Osteocyte (in vitro differentiated cells): ENCODE measurements at regions not wholly inside any gene's neighbourhood (a gene's known extent, or its start where the extent isn't known, plus 50 kb on each side); places are given as distances from the start of the nearest gene placed in this dataset.

Experiments
- DNase-seq: peaks from one replicate; pipeline ENCODE4 v3.0.0; 2021; ENCODE audit warnings: mixed read lengths; ENCODE audit not compliant: unreplicated experiment; ENCODE audit errors: extremely low spot score
- H3K27ac Mint-ChIP-seq: one replicate; pipeline ENCODE4 v1.8.0; 2021; ENCODE audit warnings: mild to moderate bottlenecking, mixed read lengths; ENCODE audit not compliant: unreplicated experiment
- H3K27me3 Mint-ChIP-seq: one replicate; pipeline ENCODE4 v1.8.0; 2021; ENCODE audit warnings: mixed read lengths; ENCODE audit not compliant: unreplicated experiment
- H3K36me3 Mint-ChIP-seq: one replicate; pipeline ENCODE4 v1.8.0; 2021; ENCODE audit warnings: mixed read lengths; ENCODE audit not compliant: unreplicated experiment
- H3K4me1 Mint-ChIP-seq: one replicate; pipeline ENCODE4 v1.8.0; 2021; ENCODE audit warnings: mixed read lengths; ENCODE audit not compliant: unreplicated experiment
- H3K4me3 Mint-ChIP-seq: one replicate; pipeline ENCODE4 v1.8.0; 2021; ENCODE audit warnings: mild to moderate bottlenecking, moderate library complexity, mixed read lengths; ENCODE audit not compliant: unreplicated experiment
- H3K9me3 Mint-ChIP-seq: one replicate; pipeline ENCODE4 v1.8.0; 2021; ENCODE audit warnings: mixed read lengths; ENCODE audit not compliant: unreplicated experiment
- TF ChIP-seq, protein P1 (sequence below): fragments of 200-600 bp; sonication (generic); IDR thresholded peaks from 2 replicates; pipeline ENCODE4 v1.5.0; 2021; ENCODE audit warnings: antibody characterized with exemption, mild to moderate bottlenecking, moderate library complexity

DNA sequence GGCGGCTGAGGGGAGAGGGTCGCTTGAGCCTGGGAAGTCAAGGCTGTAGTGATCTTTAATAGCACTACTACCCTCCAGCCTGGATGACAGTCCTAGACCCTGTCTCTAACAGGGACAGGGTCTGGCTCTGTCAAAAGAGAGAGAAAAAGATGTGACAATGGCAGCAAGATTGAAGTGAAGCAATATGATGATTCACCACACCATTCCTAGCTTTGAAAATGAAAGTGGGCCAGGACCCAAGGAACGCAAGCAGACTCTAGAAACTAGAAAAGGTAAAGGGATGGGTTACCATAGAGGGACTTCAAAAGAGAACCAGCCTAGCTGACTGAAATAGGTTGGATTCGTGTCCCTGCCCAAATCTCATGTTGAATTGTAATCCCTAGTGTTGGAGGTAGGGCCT lies 426.9 kb downstream of the HTR1B start:
- DNase-seq, result no peak

DNA sequence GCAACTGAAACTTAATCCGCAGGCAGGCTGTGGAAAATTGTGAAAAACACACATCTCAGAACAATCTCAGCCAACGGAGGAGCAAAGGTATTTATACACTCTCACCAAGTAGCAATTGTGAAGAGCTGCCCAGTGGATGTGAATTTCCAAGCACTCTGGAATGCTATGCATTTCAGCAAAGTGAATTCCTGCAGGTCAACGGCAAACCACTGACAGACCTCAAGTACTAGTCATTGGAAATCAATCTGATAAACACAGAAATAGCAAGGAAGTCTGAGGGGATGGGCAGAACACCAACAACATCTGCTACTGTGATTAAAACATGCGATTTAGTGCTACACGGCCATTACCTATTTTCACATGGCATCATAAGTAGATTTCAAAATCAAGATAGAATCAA lies 429.1 kb downstream of the HTR1B start:
- H3K27me3 Mint-ChIP-seq, result no peaks in the 10 kb centered on the region
- H3K27ac Mint-ChIP-seq, result peak overlapping the region; percentile 68
- peaks cover 9% of the 10 kb centered on the region for H3K36me3 Mint-ChIP-seq
- peaks cover 7% of the 10 kb centered on the region for H3K9me3 Mint-ChIP-seq
- no peak for DNase-seq
- peaks cover 33% of the 10 kb centered on the region for H3K4me1 Mint-ChIP-seq
- peak overlapping the region; percentile 31 for H3K4me3 Mint-ChIP-seq
- TF ChIP-seq, protein P1, sequence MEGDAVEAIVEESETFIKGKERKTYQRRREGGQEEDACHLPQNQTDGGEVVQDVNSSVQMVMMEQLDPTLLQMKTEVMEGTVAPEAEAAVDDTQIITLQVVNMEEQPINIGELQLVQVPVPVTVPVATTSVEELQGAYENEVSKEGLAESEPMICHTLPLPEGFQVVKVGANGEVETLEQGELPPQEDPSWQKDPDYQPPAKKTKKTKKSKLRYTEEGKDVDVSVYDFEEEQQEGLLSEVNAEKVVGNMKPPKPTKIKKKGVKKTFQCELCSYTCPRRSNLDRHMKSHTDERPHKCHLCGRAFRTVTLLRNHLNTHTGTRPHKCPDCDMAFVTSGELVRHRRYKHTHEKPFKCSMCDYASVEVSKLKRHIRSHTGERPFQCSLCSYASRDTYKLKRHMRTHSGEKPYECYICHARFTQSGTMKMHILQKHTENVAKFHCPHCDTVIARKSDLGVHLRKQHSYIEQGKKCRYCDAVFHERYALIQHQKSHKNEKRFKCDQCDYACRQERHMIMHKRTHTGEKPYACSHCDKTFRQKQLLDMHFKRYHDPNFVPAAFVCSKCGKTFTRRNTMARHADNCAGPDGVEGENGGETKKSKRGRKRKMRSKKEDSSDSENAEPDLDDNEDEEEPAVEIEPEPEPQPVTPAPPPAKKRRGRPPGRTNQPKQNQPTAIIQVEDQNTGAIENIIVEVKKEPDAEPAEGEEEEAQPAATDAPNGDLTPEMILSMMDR, result no peak

More for the DNA sequence above, 426.9 kb downstream of the HTR1B start:
- H3K36me3 Mint-ChIP-seq, result peaks cover 9% of the 10 kb centered on the region
- TF ChIP-seq, protein P1, result no peak
- H3K27ac Mint-ChIP-seq, result no peak overlapping the region
- H3K9me3 Mint-ChIP-seq, result peaks cover 7% of the 10 kb centered on the region
- H3K4me1 Mint-ChIP-seq, result peaks cover 47% of the 10 kb centered on the region
- H3K27me3 Mint-ChIP-seq, result no peaks in the 10 kb centered on the region
- H3K4me3 Mint-ChIP-seq, result no peak overlapping the region

DNA sequence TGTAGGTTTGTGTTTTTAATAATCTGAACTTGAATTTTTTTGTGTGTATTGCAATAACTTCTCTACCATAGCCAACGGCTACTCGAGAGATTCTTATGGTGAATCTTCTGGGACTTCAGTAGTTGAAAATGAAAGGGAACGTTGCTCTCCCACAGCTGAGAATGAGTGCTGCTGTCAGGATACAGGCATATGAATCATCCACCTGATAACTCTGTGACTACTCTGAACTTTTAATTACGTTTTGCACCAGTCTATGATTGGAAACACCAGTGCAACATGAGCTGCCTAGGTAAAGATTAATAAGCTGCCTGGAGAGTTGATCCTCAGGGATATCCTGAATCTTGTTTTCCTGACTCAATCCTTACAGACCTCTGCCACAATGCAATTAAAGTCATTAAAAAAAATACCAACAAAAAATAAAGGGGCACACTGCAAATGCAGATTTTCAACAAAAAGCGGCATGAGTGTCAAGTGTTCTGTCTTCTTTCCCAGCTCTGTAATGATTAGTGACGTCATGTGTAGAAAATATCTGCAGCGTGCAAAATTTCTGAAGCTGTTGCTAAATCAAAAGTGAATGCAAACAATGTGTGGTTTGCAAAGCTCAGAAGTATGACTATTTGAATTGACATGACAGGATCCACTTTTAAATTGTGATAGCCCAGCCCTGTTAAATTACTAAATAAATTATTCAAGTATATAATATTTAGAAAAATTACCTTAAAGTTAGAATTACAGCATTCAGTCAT lies 432.2 kb downstream of the HTR1B start:
- H3K9me3 Mint-ChIP-seq, result peaks cover 3% of the 10 kb centered on the region
- H3K36me3 Mint-ChIP-seq, result peaks cover 2% of the 10 kb centered on the region
- no peak for DNase-seq
- peaks cover 29% of the 10 kb centered on the region for H3K4me1 Mint-ChIP-seq
- TF ChIP-seq, protein P1, result no peak
- H3K4me3 Mint-ChIP-seq, result no peak overlapping the region
- no peak overlapping the region for H3K27ac Mint-ChIP-seq
- H3K27me3 Mint-ChIP-seq, result no peaks in the 10 kb centered on the region

DNA sequence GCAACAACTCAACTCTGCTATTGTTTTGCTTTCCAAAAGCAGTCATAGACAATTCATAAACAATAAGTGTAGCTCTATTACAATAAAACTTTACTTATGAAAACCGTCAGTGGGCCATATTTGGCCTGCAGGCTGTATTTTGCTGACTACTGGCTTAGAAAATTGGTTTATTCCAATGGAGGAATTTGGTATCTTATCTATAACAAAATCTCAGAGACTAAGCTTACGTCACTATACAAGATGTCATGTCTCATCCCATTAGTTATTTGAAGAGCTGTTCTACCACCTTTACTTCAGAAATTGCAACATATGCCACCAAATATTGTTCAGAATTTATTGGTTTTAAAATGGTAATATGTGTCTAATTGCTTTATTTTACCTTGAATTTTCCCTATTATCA lies 436.9 kb downstream of the HTR1B start:
- Mint-ChIP-seq H3K27ac (no peak overlapping the region), H3K27me3 (no peaks in the 10 kb centered on the region), H3K9me3 (no peaks in the 10 kb centered on the region), H3K36me3 (no peaks in the 10 kb centered on the region), H3K4me3 (no peak overlapping the region), H3K4me1 (peaks cover 35% of the 10 kb centered on the region)
- TF ChIP-seq, protein P1, result no peak
- DNase-seq, result no peak

DNA sequence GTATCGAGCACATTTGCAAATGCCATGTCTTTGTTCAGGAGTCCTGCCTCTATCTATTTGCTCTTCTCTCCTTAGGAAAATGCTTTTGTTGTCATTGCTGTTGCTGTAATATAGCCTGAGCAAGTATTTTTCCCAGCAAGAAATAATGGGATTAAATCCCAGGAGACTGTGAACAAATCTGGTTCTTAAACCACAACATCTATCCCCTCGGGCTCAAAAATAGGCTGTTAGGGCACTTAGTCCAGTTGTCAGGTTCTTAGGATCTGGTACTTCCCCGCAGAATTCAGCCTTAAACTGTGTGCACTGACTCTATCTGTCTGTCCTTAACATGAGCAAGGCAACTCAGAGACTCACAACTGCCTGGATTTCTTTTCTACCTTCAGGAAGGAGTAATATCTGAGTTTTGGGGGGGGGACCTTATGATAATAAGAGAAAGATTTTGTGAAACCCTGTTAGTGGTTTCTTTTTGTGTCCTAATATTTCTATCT lies 437.5 kb downstream of the HTR1B start:
- DNase-seq, result no peak
- H3K9me3 Mint-ChIP-seq, result no peaks in the 10 kb centered on the region
- peak overlapping the region; percentile 27 for H3K27ac Mint-ChIP-seq

More for the DNA sequence above, 437.5 kb downstream of the HTR1B start:
- TF ChIP-seq, protein P1, result no peak
- Mint-ChIP-seq H3K4me1 (peaks cover 33% of the 10 kb centered on the region), H3K36me3 (no peaks in the 10 kb centered on the region), H3K4me3 (no peak overlapping the region), H3K27me3 (no peaks in the 10 kb centered on the region)
